ENCODE measurements at regions not wholly inside any gene's neighbourhood (a gene's known extent, or its start where the extent isn't known, plus 50 kb on each side); places are given as distances from the start of the nearest gene placed in this dataset.

- TF ChIP-seq, protein P1, sequence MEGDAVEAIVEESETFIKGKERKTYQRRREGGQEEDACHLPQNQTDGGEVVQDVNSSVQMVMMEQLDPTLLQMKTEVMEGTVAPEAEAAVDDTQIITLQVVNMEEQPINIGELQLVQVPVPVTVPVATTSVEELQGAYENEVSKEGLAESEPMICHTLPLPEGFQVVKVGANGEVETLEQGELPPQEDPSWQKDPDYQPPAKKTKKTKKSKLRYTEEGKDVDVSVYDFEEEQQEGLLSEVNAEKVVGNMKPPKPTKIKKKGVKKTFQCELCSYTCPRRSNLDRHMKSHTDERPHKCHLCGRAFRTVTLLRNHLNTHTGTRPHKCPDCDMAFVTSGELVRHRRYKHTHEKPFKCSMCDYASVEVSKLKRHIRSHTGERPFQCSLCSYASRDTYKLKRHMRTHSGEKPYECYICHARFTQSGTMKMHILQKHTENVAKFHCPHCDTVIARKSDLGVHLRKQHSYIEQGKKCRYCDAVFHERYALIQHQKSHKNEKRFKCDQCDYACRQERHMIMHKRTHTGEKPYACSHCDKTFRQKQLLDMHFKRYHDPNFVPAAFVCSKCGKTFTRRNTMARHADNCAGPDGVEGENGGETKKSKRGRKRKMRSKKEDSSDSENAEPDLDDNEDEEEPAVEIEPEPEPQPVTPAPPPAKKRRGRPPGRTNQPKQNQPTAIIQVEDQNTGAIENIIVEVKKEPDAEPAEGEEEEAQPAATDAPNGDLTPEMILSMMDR (IDR thresholded peaks at IDR 0.05; ENCODE audit: partially characterized antibody, unreplicated experiment), result no peak
- H3K4me3 Mint-ChIP-seq (ENCODE audit: unreplicated experiment), result no peak overlapping the region
- H3K9me3 Mint-ChIP-seq (ENCODE audit: unreplicated experiment), result no peaks in the 10 kb centered on the region
- H3K27ac Mint-ChIP-seq (ENCODE audit: unreplicated experiment), result no peak overlapping the region
- H3K4me1 Mint-ChIP-seq (ENCODE audit: low read depth, unreplicated experiment), result no peaks in the 10 kb centered on the region
- DNase-seq, result no peak
- peaks cover 4% of the 10 kb centered on the region for H3K36me3 Mint-ChIP-seq (ENCODE audit: unreplicated experiment)
- no peaks in the 10 kb centered on the region for H3K27me3 Mint-ChIP-seq (ENCODE audit: unreplicated experiment)
These were observed 336.7 kb upstream of the ATP5MC3 start for GRCh38 chr2:175518206-175518605.

DNA sequence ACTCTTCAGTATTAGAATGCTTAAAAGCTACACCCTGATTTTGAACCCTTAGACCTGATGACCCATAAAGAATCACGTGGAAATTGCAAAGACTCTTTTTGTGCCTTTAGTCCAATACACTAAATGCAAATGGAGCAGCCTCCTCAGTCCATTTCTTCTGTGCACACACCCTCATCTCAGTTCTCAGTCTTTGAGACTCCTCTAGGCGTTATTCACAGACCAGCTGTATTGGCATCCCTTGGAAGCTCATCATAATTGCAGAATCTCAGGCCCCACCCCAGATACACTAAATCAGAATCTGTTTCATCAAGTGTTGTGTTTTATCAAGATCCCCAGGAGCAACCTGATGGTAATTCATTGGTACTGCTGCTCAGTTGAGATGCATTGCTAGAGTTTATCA lies 335.0 kb upstream of the ATP5MC3 start:
- H3K4me1 Mint-ChIP-seq (ENCODE audit: low read depth, unreplicated experiment), result no peaks in the 10 kb centered on the region
- TF ChIP-seq, protein P1 (IDR thresholded peaks at IDR 0.05; ENCODE audit: partially characterized antibody, unreplicated experiment), result no peak

GRCh38 chr2:175500255-175500654 lies 318.7 kb upstream of the ATP5MC3 start:
- no peaks in the 10 kb centered on the region for H3K4me1 Mint-ChIP-seq (ENCODE audit: low read depth, unreplicated experiment)
- peaks cover 15% of the 10 kb centered on the region for H3K36me3 Mint-ChIP-seq (ENCODE audit: unreplicated experiment)
- H3K9me3 Mint-ChIP-seq (ENCODE audit: unreplicated experiment), result peaks cover 3% of the 10 kb centered on the region
- TF ChIP-seq, protein P1 (IDR thresholded peaks at IDR 0.05; ENCODE audit: partially characterized antibody, unreplicated experiment), result no peak
- H3K27ac Mint-ChIP-seq (ENCODE audit: unreplicated experiment), result no peak overlapping the region
- H3K4me3 Mint-ChIP-seq (ENCODE audit: unreplicated experiment), result no peak overlapping the region
- DNase-seq, result no peak
- H3K27me3 Mint-ChIP-seq (ENCODE audit: unreplicated experiment), result peaks cover 1% of the 10 kb centered on the region

More for the DNA sequence above, 335.0 kb upstream of the ATP5MC3 start:
- no peak overlapping the region for H3K4me3 Mint-ChIP-seq (ENCODE audit: unreplicated experiment)
- no peaks in the 10 kb centered on the region for H3K9me3 Mint-ChIP-seq (ENCODE audit: unreplicated experiment)
- no peak for DNase-seq
- H3K27ac Mint-ChIP-seq (ENCODE audit: unreplicated experiment), result no peak overlapping the region
- peaks cover 4% of the 10 kb centered on the region for H3K36me3 Mint-ChIP-seq (ENCODE audit: unreplicated experiment)
- no peaks in the 10 kb centered on the region for H3K27me3 Mint-ChIP-seq (ENCODE audit: unreplicated experiment)

DNA sequence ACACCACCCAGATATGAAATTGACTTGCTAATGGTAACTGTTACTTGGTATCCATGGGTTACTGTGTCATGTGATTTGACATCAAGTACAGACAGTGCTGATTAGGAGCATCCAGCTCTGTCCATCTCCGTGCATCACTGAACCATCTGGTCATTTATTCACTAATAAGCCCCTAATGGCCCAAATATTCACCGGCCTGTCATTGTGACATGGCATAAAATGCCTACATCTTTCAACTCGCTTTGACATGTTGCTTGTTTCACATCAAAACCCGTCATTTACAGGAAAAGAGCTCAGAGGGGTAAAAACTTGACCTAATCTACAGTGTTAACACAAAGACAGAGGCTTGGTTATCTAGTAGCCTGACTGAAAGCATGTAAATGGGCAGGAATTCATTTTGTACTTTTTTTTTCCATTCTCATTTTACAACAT lies 308.9 kb upstream of the ATP5MC3 start:
- H3K27me3 Mint-ChIP-seq (ENCODE audit: unreplicated experiment), result no peaks in the 10 kb centered on the region
- peak overlapping the region; percentile 41 for H3K4me3 Mint-ChIP-seq (ENCODE audit: unreplicated experiment)
- H3K4me1 Mint-ChIP-seq (ENCODE audit: low read depth, unreplicated experiment), result peaks cover 14% of the 10 kb centered on the region

GRCh38 chr2:175478096-175478768 lies 296.7 kb upstream of the ATP5MC3 start:
- TF ChIP-seq, protein P1 (IDR thresholded peaks at IDR 0.05; ENCODE audit: partially characterized antibody, unreplicated experiment), result no peak
- H3K4me3 Mint-ChIP-seq (ENCODE audit: unreplicated experiment), result no peak overlapping the region
- DNase-seq, result no peak

More for the DNA sequence above, 308.9 kb upstream of the ATP5MC3 start:
- DNase-seq, result no peak
- Mint-ChIP-seq H3K27ac (ENCODE audit: unreplicated experiment) (peak overlapping the region; percentile 86), H3K9me3 (ENCODE audit: unreplicated experiment) (peaks cover 5% of the 10 kb centered on the region), H3K36me3 (ENCODE audit: unreplicated experiment) (no peaks in the 10 kb centered on the region)
- TF ChIP-seq, protein P1 (IDR thresholded peaks at IDR 0.05; ENCODE audit: partially characterized antibody, unreplicated experiment), result no peak

More at GRCh38 chr2:175478096-175478768, 296.7 kb upstream of the ATP5MC3 start:
- Mint-ChIP-seq H3K9me3 (ENCODE audit: unreplicated experiment) (no peaks in the 10 kb centered on the region), H3K36me3 (ENCODE audit: unreplicated experiment) (no peaks in the 10 kb centered on the region), H3K27me3 (ENCODE audit: unreplicated experiment) (no peaks in the 10 kb centered on the region), H3K4me1 (ENCODE audit: low read depth, unreplicated experiment) (no peaks in the 10 kb centered on the region), H3K27ac (ENCODE audit: unreplicated experiment) (no peak overlapping the region)
